ENCODE measurements at regions not wholly inside any gene's neighbourhood (a gene's known extent, or its start where the extent isn't known, plus 50 kb on each side); places are given as distances from the start of the nearest gene placed in this dataset.
"Not testable (repeated sequence)": the region's sequence is repeated elsewhere in the genome, so short reads cannot be mapped to it uniquely, and the experiment has no call there.

DNA sequence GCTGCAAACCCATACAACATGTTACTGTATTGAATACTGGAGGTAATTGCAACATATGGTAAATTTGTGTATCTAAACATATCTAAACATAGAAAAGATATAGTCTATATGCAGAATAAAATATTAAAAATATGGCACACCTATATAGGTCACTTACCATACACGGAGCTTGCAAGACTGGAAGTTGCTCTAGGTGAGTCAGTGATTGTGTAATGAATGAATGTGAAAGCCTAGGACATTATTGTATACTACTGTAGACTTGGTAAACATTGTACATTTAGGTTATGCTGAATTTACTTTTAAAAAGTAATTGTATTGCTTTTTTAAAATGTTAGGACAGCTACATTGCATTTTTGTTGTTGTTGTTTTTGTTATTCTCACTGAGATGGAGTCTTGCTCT is 968.8 kb downstream of the TLE1 start:
- DNase-seq (ENCODE audit: low spot score): no peak

DNA sequence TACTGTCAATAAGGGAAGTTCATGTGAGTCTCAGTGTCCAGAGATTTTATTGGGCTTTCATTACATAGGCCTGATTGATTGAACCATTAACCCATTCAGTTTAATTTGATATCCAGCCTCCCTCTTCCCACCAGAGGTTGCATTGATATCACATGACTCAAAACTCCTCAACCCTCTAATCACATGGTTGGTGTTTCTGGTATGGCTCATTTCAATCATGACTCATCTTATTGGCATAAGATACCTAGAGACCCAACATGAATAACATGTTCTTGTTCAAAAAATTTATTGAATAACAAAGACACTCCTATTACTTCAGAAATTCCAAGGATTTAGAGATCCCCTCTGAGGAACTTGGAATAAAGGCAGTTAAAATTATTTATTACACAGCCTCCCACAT is 982.2 kb downstream of the TLE1 start:
- no peak for DNase-seq (ENCODE audit: low spot score)

DNA sequence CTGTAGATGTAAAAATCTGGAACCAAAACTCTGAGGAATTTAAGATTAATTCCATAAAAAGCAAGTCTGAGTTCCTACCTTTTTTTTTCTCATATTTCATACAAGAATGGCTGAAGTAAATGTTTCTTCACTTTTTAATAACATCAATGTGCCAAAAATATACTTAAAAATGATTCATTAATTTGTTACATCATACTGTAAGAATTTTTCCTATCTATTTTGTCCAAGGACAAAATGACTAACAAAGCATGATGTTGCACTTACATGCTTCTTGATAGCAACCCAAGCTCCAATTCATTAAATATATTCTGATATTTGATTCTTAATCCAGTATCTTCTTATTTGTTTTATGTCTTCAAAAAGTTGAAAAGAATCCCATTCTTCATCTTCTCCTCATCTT is 988.3 kb downstream of the TLE1 start:
- DNase-seq (ENCODE audit: low spot score): no peak

DNA sequence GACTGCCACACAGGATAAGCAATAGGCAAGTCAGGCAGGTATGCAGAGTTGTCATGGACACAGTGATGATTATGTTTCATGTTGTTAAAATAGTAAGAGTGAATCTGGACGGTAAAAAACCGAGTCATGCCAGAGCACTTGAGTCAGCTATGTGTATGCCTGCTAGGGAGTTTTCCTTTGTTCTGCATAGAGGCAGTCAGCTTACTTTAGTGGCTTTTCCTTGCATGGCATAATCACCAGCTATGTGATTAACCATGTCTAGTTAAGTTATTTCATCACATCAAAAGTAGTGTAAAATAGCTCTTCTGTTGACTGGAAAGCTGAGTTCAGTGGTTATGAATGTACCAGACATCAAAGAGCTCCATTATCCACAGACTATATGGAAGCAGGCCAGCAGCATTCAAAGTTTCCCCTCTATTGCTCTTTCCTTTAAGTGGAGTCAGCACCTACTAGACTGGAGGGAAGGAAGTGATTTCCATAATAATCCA is 989.8 kb downstream of the TLE1 start:
- DNase-seq (ENCODE audit: low spot score): peak; percentile 6

DNA sequence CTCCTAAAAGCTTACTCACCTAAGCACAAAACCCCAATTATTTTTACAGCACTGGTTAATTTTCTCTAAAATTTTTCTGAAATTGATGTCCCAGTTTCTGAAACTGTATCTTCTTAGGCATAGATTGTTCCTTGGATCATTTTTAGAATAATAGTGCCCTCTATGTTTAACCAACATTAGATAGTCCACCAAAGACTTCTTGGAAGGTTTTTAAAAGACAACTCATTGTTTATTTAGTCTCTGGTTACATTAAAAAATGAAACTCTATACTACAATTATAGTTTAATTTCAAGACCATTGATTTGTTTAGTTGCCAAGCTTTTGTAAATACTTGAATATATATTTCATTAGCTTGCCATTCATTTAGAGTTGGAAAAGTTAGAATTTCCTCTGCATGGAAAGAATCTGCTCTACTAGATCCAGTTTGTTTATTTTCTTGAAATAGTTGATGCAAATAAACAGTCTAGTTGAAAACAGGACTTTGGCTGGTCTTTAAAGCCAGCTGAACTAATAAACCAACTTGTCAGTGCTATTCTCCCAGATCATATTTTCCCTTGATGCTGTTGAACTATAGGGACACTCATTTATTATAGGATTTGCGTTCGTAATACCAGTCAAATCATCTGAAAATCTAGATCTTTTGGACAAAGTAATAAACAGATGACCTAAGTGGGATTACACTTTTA is 990.5 kb downstream of the TLE1 start:
- DNase-seq (ENCODE audit: low spot score): no peak

DNA sequence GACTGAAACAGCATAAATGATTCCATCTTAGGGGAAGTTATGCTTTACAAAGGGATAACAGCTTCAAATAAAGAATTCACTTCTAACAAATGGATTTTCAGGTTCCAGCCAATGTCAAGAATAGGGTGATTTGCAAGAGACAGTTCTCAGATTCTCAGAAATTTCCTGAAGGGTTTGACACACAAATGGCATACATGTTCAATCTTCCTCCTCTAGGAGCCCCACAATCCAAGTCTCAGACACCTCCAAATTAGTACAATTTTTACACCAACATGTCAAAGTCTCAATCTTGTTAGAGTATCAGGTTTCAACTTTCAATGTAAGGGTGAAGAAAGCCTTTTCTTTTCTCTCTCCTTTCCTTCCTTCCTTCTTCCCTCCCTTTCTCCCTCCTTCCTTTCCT is 996.6 kb downstream of the TLE1 start:
- no peak for DNase-seq (ENCODE audit: low spot score)

DNA sequence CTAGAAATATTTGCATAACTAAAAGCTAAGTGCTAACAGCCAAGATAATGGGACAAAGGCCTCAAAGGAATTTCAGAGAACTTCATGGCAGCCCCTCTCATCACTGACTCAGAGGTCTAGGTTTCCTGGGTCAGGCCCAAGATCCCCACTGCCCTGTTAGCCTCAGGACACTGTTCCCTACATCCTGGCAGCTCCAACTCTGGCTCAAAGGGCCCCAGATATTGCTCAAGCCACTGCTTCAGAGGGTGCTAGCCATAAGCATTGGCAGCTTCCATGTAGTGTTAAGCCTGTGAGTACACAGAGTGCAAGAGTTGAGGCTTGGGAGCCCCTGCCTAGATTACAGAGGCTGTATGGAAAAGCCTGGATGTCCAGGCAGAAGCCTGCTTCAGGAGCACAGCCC is 998.1 kb downstream of the TLE1 start:
- no peak for DNase-seq (ENCODE audit: low spot score)

DNA sequence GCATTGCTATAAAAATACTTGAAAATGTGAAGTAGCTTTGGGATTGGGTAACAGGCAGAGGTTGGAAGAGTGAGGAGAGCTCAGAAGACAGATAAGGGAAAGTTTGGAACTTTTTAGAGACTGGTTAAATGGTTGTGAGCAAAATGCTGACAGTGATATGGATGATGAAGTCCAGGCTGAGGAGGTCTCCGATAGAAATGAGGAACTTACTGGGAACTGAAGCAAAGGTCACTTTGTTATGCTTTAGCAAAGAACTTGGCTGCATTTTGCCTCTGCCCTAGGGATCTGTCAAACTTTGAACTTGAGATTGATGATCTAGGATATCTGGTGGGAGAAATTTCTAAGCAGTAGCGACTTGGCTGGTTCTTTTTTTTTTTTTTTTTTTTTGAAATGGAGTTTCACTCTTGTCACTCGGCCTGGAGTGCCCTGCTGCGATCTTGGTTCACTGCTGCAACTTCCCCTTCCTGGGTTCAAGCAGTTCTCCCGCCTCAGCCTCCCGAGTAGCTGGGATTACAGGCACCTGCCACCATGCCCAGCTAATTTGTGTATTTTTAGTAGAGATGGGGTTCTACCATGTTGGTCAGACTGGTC is 998.9 kb downstream of the TLE1 start:
- DNase-seq (ENCODE audit: low spot score): no peak

DNA sequence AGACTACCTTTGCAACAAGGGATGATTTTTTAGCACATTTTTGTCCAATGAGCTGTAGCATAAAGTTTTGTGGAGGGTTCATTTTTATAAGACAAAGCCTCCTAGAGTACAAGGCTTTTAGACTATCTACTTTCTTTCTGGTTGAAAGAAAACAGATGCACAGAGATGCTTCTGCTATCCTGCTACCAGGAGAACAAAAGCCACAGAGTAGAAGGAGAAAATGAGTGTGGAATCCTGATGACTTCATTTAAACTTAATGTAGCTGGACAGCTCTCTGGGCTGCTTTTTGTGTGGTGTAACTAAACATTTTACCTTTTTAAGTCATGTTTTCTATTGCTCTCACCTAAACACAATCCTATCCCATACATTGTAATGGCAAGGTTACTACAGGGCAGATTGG is 1009.4 kb downstream of the TLE1 start:
- no peak for DNase-seq (ENCODE audit: low spot score)

DNA sequence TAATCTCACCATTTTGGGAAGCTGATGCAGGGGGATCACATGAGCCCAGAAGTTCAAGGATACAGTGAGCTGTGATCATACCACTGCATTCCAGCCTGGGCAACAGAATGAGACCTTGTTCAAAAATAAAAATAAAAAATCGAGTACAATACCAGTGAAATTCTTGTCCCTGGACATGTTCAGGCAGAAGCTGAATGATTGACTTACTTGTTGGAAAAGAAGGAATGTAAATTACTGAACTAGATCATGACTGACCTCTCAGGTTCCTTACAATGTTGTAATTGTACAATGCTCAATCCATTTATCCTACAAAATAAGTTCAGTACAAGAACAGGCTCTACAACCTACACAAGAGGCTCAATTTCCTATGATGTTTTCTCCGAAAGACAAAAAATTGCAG is 1010.4 kb downstream of the TLE1 start:
- DNase-seq (ENCODE audit: low spot score): no peak

DNA sequence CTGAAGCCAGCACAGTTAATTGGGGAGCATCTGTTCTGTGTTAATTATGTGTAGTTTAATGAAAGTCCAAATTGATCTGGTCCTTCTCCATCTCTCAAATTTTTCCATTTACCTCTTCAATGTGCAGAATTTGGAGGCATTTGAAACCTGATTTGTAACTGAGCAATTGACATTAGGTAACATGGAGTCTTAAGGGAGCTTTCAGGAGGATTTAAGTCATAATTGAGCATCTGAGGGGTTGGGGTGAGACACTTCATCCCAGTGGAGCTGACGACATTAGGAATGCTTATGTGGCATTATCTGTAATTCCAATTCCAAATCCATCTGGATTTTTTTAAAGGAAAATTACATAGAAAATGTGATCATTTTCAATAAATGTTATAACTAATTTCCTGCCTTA is 1015.9 kb downstream of the TLE1 start:
- DNase-seq (ENCODE audit: low spot score): no peak

DNA sequence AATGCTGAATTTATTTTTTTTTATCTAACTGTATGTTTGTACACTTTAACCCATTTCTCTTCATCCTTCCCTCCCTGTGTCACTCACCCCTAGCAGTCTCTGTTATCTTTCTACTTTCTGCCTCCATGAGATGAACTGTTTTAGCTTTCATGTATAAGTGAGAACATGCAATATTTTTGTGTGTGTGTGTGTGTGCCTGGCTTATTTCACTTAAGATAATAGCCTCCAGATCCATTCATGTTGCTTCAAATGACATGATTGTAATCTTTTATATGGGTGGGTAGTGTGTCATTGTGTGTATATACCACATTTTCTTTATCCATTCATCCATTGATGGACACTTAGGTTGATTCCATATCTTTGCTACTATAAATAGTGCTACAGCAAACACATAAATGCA is 1023.9 kb downstream of the TLE1 start:
- no peak for DNase-seq (ENCODE audit: low spot score)

DNA sequence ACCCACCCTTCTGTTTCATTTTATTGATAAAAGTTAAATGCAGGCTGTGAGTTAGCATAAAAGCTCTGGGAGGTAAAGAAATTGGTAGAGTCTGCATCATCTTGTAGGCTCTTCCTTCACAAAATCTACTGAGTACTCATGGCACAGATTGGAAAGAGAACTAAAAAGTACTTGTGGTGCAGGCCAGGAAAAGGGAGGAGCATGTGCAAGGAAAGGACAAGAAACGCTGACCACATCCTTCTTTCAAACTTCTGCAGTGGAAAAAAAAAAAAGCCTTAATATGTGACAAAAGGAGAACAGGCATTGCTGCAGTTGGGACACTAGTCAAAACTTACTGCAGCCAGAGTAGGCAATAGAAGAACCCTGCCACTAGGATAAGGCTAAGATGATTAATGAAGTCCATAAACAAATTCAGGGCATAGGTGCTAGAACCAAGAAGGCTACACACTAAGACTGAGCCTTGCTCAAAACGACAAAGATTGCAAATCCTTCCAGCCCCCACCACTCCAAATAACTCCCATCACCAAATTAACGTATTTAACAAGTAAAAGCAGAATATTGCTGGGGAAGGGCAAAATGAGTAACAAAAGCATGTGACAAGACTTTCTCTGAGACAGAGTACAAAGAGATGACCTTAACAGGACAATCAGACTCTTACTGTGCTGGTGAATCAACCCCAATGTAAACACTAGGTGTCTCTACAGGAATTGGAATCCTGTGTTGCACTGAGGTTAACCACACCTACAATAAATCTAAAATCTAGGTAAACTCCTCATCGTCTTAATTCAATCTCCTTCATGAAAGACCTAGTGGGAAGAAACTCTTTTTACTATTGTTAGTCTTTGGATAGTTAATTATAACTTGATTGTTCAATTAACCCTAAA is 1024.8 kb downstream of the TLE1 start:
- no peak for DNase-seq (ENCODE audit: low spot score)

DNA sequence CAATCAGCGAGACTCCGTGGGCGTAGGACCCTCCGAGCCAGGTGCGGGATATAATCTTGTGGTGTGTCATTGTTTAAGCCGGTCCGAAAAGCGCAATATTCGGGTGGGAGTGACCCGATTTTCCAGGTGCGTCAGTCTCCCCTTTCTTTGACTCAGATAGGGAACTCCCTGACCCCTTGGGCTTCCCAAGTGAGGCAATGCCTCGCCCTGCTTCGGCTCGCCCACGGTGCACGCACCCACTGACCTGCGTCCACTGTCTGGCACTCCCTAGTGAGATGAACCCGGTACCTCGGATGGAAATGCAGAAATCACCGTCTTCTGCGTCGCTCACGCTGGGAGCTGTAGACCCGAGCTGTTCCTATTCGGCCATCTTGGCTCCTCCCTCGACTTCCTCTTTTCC is 1029.6 kb downstream of the TLE1 start:
- DNase-seq (ENCODE audit: low spot score): not testable (repeated sequence)

DNA sequence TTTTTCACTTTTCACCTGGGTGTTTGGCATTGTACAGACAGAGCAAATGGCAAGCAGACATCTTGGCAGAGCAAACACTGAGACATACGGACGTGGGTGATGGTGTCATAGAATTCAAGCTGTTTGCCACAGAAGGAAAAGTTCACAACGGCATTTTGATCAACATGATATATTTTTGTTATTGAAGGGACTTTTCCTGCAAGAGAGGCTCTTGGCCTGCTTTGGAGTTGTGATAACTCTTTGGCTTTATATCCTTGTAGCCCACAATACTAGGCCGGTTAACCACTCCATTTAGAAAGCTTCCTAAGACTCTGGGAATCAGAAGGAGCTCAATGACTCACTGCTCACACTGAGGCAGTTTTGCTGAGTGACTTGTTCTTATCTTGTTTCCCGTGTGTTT is 1038.3 kb downstream of the TLE1 start:
- DNase-seq (ENCODE audit: low spot score): peak; percentile 31

DNA sequence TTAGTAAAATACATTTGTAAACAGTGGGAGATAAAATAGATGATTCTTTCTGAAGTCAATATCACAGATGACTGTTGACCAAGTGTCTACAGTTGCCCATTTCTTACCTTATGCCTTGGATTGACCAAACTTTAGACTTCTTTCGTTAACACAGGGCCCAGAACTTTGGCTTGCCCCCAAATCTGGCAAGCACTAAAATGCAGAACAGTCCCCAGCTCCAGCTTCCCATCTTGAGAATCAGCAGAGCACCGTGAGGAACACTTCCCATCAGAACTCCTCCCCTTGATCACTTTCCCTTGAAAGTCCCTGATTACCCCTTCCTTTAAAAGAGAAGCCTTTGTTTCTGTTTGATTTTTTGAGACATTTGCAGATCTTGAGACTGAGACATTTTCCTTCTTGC is 1039.9 kb downstream of the TLE1 start:
- DNase-seq (ENCODE audit: low spot score): no peak

DNA sequence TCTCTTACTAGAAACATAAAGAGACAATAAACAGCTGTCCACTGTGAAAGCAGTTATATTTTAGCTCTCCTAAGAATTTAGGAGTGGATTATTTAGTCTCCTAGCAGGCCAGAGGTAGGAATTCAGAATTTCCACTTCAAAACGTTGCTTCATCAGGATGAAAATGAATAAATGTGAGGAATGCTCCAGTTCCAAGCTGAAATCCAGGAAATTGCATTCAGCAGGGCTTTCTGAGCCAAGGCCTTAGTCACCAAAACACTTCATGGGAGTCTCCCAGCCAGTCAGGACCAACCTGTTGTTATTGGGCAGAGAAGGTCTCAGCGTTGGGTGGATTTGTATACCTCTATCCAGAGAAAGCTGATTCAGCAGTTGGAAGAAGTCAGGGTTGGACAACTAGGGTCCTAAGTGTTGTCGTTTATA is 1040.3 kb downstream of the TLE1 start:
- DNase-seq (ENCODE audit: low spot score): peak; percentile 78

DNA sequence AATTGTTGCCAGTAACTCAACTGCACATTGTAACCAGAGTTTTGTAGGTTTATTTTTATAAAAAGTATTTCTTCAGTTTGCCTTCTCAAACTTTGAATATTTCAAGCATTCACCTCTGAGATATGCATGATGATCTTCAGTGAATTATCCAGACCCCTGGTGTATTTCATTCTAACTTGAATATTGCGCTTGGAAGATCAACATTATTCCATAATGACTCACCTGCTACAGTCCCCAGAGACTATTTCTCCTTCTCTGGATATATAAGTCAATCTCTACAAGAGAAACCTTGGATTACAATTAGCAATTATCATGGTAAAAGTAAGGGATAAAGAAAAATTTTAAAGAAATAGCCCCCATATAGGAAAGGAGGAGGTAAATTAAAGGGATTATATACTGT is 1041.0 kb downstream of the TLE1 start:
- DNase-seq (ENCODE audit: low spot score): no peak

DNA sequence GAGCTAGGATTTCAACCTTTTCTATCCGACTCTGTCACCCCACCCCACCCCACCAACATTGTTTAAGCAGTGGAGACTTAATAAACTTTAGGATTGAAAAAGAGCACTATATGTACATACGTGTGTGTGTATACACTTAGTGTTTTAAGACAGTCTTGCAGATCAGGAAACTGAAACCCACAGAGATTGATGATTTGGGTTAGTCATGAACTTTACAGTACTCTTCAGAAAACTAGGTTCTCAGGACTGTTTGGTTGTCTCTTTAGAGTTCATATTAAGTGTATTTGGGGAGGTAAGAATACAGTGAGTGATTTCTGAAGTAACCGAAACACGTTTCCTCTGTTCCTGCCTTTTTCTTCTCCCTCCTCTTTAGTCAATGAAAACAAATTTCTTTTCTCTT is 1043.1 kb downstream of the TLE1 start:
- DNase-seq (ENCODE audit: low spot score): no peak

DNA sequence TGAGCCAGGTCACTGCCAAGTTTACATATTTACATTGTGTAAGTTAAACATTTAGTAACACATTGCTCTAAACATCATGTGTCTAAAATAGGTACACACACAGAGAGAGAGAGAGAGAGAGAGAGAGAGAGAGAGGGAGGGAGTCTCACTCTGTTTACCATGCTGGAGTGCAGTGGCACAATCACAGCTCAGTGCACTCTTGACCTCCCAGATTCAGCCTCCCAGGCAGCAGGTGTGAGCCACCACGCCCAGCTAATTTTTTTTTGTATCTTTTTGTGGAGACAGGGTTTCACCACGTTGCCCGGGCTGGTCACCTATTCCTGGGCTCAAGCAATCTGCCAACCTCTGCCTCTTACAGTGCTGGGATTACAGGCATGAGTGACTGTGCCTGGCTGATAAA is 1045.3 kb downstream of the TLE1 start:
- no peak for DNase-seq (ENCODE audit: low spot score)

DNA sequence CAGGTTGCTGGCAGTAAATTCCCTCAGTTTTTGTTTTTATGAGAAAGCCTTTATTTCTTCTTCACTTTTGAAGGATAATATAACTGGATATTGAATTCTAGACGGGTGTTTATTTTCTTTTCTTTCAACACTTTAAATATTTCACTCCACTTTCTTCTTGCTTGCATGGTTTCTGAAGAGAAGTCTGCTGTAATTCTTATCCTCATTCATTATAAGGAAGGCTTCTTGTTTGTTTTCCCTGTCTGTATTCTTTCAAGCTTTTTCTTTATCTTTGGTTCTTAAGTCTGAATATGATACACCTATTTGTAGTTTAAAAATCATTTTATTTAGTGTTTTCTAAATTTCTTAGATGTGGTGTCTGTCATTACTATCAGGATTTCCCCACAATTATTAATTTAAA is 1054.3 kb downstream of the TLE1 start:
- no peak for DNase-seq (ENCODE audit: low spot score)

DNA sequence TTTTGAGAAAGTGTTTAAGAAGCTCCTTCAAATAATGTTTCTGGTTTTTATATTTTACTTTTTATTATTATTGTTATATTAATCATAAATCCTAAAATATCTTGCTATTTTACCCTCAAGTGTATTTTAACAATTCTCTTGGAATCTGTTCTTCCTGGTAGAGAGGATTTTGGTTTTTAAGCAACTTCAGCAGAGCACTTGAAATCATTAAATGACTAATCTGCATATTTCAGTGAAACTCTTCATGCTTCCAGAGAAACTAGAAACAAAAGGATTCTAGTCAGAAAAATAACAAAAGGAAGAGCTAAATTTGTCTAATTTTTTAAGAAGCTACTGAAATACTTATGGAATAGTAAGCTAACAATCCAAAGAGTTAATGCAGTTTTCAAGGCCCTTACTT is 1057.3 kb downstream of the TLE1 start:
- no peak for DNase-seq (ENCODE audit: low spot score)

DNA sequence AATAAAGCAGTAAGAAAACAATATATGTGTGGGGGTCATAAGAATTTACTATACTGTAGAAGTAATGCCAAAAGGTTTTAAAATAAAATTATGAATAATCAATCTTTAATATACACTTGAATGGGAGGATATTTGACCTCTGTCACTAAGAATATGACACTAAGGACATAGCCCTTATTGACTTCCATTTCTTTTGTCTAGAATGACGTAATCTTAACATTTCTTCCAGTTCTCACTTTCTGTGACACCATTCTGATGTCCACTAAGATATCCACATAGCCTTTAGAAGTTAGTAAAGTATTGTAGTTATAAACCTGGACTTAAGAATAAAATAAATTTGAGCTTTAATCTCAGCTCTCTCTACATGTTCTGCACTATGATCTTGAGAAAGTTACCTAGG is 1050.7 kb downstream of the TLE4 start:
- no peak for DNase-seq (ENCODE audit: low spot score)

Measured in AG08395 (cell line).